IgD-negative memory B cell (primary cell): ENCODE measurements at regions not wholly inside any gene's neighbourhood (a gene's known extent, or its start where the extent isn't known, plus 50 kb on each side); places are given as distances from the start of the nearest gene placed in this dataset.

Experiments used
- H3K27ac Mint-ChIP-seq, 3 donors: one replicate each; pipeline ENCODE4 v1.8.0; 2020 to 2022; ENCODE audit warnings: mild to moderate bottlenecking in 3 of 3, mixed read lengths in 3 of 3, moderate library complexity in 1 of 3
- H3K27me3 Mint-ChIP-seq: one replicate; pipeline ENCODE4 v1.8.0; 2021; ENCODE audit warnings: mixed read lengths
- H3K36me3 Mint-ChIP-seq: one replicate; pipeline ENCODE4 v1.8.0; 2020; ENCODE audit warnings: mild to moderate bottlenecking, mixed read lengths
- H3K4me1 Mint-ChIP-seq, 3 donors: one replicate each; pipeline ENCODE4 v1.8.0; 2020 to 2022; ENCODE audit warnings: mixed read lengths in 3 of 3, mild to moderate bottlenecking in 1 of 3
- H3K4me3 Mint-ChIP-seq, 4 donors: one replicate each; pipeline ENCODE4 v1.8.0; 2020 to 2022; ENCODE audit warnings: mild to moderate bottlenecking in 4 of 4, mixed read lengths in 4 of 4, moderate library complexity in 3 of 4
- H3K9me3 Mint-ChIP-seq, 3 donors: one replicate each; pipeline ENCODE4 v1.8.0; 2020 to 2021; ENCODE audit warnings: mixed read lengths in 3 of 3, mild to moderate bottlenecking in 1 of 3

DNA sequence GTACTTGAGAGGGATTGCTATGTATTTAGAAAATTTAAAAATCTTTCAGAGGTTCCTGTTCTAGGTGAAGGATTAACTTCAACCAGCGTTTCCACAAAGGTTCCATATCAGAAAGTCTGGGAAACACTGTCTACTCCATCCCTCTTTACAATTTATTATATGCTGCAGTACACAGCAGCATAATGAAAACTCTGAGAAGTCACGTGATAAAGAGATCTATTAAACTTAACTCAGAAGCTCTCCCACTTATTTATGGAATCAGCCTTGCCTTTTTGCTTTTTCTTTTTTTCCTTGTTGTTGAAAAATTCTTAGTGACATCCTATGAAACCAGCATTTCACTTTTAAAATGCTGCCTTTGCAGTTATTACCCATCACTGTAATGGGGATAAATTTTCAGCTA is 186.2 kb downstream of the ACER2 start:
- H3K27me3 Mint-ChIP-seq, result peaks cover 10% of the 10 kb centered on the region
- H3K9me3 Mint-ChIP-seq, result peaks cover 0 to 4% (median 4%) of the 10 kb centered on the region in 3 donors
- H3K27ac Mint-ChIP-seq, result no peak overlapping the region
- no peaks in the 10 kb centered on the region for H3K4me1 Mint-ChIP-seq
- no peak overlapping the region for H3K4me3 Mint-ChIP-seq
- no peaks in the 10 kb centered on the region for H3K36me3 Mint-ChIP-seq

DNA sequence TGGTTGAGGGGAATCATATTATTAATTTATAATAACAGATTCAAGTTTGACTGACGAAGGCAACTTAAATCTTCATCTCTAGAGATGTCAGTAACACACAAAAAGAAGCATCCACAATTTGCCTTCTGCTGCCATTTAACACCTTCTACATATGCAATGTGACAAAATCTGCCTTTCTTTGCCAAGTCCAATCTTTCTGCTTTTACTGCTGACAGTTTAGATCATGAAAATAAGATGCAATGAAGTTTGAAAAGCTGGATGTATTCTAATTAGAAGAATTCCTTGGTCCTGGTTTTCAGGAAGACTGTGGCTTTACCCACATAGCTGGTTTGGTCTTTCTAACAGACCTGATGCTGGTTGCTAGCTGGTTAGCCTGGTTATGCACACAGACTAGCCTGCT is 178.9 kb downstream of the ACER2 start:
- no peak overlapping the region for H3K4me3 Mint-ChIP-seq
- H3K27ac Mint-ChIP-seq, result no peak overlapping the region
- peaks cover 0 to 9% (median 0%) of the 10 kb centered on the region in 3 donors for H3K9me3 Mint-ChIP-seq
- H3K4me1 Mint-ChIP-seq, result no peaks in the 10 kb centered on the region
- no peaks in the 10 kb centered on the region for H3K36me3 Mint-ChIP-seq
- H3K27me3 Mint-ChIP-seq, result peaks cover 3% of the 10 kb centered on the region

- H3K27ac Mint-ChIP-seq, result no peak overlapping the region
Measured at GRCh38 chr9:19583890-19584289, 175.1 kb downstream of the ACER2 start.

DNA sequence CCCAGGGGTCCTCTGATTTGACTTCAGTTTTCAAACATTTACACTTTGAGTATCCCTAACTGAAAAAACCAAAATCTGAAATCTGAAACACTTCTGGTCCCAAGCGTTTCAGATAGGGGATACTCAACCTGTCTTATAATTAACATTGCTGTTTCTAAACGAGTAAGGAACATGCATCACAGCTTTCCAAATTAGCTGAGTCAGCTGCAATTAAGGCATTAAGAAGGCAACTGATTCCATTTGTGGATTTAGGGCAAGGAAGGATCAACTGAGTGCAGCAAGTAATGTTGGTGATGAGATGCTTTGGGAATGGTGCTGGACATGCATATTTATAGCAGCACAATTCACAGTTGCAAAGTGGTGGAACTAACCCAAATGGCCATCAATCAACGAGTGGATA is 168.6 kb downstream of the ACER2 start:
- Mint-ChIP-seq H3K9me3 (peaks cover 0 to 2% (median 2%) of the 10 kb centered on the region in 3 donors), H3K4me1 (no peaks in the 10 kb centered on the region), H3K4me3 (no peak overlapping the region), H3K27ac (no peak overlapping the region), H3K36me3 (no peaks in the 10 kb centered on the region), H3K27me3 (no peaks in the 10 kb centered on the region)

More at GRCh38 chr9:19583890-19584289, 175.1 kb downstream of the ACER2 start:
- H3K36me3 Mint-ChIP-seq, result no peaks in the 10 kb centered on the region
- no peaks in the 10 kb centered on the region for H3K4me1 Mint-ChIP-seq
- no peak overlapping the region for H3K4me3 Mint-ChIP-seq
- H3K9me3 Mint-ChIP-seq, result peaks cover 0 to 5% (median 0%) of the 10 kb centered on the region in 3 donors
- H3K27me3 Mint-ChIP-seq, result no peaks in the 10 kb centered on the region

DNA sequence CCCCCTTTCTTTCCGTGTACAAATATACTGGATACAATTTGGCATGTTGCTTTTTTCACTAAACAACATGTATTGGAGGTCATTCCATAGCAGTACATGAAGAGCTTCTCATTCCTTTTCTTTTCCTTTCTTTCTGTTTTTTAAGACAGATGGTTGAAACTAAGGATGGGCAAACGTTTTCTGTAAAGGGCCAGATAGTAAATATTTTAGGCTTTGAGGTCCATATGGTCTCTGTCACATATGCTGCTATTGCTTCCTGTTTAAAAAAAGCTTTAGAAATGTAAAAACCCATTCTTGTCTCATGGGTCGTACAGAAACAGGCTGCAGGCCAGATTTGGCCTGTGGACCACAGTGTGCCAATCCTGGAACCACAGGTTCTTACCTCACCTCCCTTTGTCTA is 160.1 kb downstream of the ACER2 start:
- Mint-ChIP-seq H3K27ac (no peak overlapping the region), H3K4me1 (no peaks in the 10 kb centered on the region), H3K4me3 (no peak overlapping the region), H3K27me3 (no peaks in the 10 kb centered on the region), H3K9me3 (peaks cover 0 to 4% (median 4%) of the 10 kb centered on the region in 3 donors), H3K36me3 (no peaks in the 10 kb centered on the region)

GRCh38 chr9:19564396-19565061 is 155.7 kb downstream of the ACER2 start:
- Mint-ChIP-seq H3K27ac (no peak overlapping the region), H3K36me3 (no peaks in the 10 kb centered on the region), H3K4me1 (no peaks in the 10 kb centered on the region), H3K27me3 (no peaks in the 10 kb centered on the region), H3K9me3 (peaks cover 0 to 4% (median 0%) of the 10 kb centered on the region in 3 donors), H3K4me3 (no peak overlapping the region)

DNA sequence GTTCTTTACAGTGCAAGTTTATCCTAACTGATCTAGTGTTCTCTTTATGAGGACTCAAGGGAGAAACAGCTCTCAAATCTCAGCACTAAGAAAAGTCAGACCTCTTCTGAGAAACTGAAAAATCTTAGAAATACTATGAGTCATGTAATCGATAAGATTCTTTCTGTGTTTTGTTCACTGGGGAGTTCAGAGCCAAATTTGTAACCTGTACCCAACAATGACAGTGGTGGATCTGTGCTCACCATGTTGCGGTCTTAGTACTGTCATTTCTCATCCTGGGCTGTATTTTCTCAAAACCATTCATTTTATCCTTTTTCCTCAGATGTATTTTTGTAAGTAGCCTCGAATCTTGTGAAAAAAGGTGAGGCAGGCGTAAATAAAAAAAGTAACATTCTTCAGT is 146.4 kb downstream of the ACER2 start:
- Mint-ChIP-seq H3K36me3 (peaks cover 3% of the 10 kb centered on the region), H3K27me3 (no peaks in the 10 kb centered on the region), H3K27ac (no peak overlapping the region), H3K4me3 (no peak overlapping the region), H3K4me1 (peaks cover 2 to 8% (median 3%) of the 10 kb centered on the region in 3 donors), H3K9me3 (peaks cover 4 to 12% (median 8%) of the 10 kb centered on the region in 3 donors)

GRCh38 chr9:19554529-19554928 is 145.7 kb downstream of the ACER2 start:
- Mint-ChIP-seq H3K27ac (no peak overlapping the region), H3K36me3 (peaks cover 3% of the 10 kb centered on the region), H3K4me1 (peaks cover 3 to 8% (median 5%) of the 10 kb centered on the region in 3 donors), H3K27me3 (no peaks in the 10 kb centered on the region), H3K4me3 (no peak overlapping the region), H3K9me3 (peaks cover 4 to 12% (median 8%) of the 10 kb centered on the region in 3 donors)

DNA sequence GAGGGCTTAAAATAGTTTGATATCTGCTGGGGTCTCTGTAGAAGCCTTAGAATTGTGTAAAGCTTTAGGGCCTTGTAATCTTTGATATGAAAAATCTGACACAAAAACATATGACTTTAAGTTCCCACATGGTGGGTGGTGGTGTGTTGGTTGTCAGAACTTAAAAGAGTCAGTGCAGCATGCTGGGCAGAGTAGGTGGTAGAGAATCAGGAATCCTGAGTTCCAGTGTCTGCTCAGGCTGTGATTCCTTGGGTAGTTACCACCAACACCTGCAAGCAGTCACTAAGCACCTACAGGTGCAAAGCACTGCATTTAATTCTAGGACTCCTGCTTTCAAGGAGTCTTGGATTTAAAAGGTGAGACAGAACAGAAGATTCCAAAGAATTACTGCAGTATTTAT is 144.6 kb downstream of the ACER2 start:
- H3K4me1 Mint-ChIP-seq, result peaks cover 3 to 8% (median 5%) of the 10 kb centered on the region in 3 donors
- no peak overlapping the region for H3K27ac Mint-ChIP-seq
- peaks cover 4 to 10% (median 7%) of the 10 kb centered on the region in 3 donors for H3K9me3 Mint-ChIP-seq
- no peaks in the 10 kb centered on the region for H3K27me3 Mint-ChIP-seq
- no peak overlapping the region for H3K4me3 Mint-ChIP-seq
- no peaks in the 10 kb centered on the region for H3K36me3 Mint-ChIP-seq

DNA sequence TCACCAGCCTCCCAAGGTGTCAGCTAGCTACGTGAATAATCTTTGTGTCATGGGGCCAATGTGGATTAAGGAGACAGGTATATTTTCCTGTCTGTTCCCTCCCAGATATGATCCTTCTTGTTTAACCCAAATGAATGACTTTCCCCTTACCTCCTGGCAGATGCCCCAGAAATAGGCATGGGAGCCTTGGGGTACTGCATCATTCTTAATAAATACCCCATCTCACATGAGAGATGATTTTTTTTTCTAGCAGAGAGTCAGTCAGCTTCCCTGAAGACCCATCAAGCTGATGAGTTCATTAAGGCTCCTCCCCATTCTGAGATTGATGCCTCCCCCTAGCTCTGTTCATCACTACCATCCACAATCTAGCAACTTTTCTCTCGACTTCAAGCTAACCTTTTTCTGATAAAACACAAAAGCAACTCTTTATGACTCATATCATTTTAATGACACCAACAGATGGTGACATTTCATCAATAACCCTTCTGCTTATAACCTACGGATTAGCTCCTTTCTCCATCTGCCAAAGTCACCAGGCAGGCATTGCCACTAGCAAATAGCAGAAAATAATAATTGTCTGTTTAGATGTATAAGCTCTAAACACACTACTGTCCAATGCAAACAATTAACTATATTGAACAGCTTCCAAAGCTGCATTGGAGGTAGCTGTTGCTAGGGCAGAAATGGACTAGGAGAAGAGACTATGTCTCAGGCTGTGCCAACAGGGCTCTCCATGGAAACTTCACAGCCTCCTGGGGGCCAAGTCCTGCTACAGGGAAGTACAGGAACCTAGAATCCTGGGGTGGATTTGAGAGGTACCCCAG is 143.7 kb downstream of the ACER2 start:
- no peak overlapping the region for H3K27ac Mint-ChIP-seq
- H3K9me3 Mint-ChIP-seq, result peaks cover 4 to 9% (median 6%) of the 10 kb centered on the region in 3 donors
- no peaks in the 10 kb centered on the region for H3K27me3 Mint-ChIP-seq
- H3K4me3 Mint-ChIP-seq, result no peak overlapping the region
- no peaks in the 10 kb centered on the region for H3K36me3 Mint-ChIP-seq
- H3K4me1 Mint-ChIP-seq, result peaks cover 3 to 8% (median 5%) of the 10 kb centered on the region in 3 donors

- peak overlapping the region in 1 of 3 donors; percentile 36 for H3K27ac Mint-ChIP-seq
- peaks cover 3 to 8% (median 5%) of the 10 kb centered on the region in 3 donors for H3K4me1 Mint-ChIP-seq
- no peak overlapping the region for H3K4me3 Mint-ChIP-seq
Measured at GRCh38 chr9:19551124-19551929, 142.5 kb downstream of the ACER2 start.

DNA sequence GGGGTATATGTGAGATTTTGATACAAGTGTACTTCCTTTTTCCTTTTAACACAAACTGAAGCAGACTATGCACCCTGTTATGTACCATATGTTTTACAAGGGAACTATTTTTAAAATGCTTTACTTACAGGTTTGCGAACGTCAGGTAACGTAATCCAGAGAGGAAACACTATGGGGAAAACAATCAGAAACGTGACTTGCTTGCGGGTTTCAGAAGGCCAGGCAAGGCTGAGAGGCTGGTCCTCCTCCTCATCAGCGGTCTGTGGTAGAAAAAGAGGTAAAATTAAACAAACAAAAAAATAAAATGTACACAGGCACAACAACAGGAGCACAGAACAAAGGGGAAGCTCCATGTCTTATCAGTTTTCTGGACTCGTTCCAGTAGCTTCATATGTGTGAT is 141.2 kb downstream of the ACER2 start:
- Mint-ChIP-seq H3K9me3 (peaks cover 1 to 3% (median 3%) of the 10 kb centered on the region in 3 donors), H3K4me1 (peaks cover 3 to 8% (median 5%) of the 10 kb centered on the region in 3 donors), H3K4me3 (no peak overlapping the region), H3K27ac (no peak overlapping the region), H3K36me3 (peaks cover 3% of the 10 kb centered on the region), H3K27me3 (peaks cover 1% of the 10 kb centered on the region)

More at GRCh38 chr9:19551124-19551929, 142.5 kb downstream of the ACER2 start:
- Mint-ChIP-seq H3K27me3 (no peaks in the 10 kb centered on the region), H3K9me3 (peaks cover 0 to 2% (median 2%) of the 10 kb centered on the region in 3 donors), H3K36me3 (no peaks in the 10 kb centered on the region)

- Mint-ChIP-seq H3K36me3 (no peaks in the 10 kb centered on the region), H3K4me3 (no peak overlapping the region), H3K27me3 (no peaks in the 10 kb centered on the region), H3K4me1 (no peaks in the 10 kb centered on the region), H3K27ac (no peak overlapping the region), H3K9me3 (peaks cover 0 to 10% (median 6%) of the 10 kb centered on the region in 3 donors)
Measured at GRCh38 chr9:19533373-19533772, 124.6 kb downstream of the ACER2 start.

DNA sequence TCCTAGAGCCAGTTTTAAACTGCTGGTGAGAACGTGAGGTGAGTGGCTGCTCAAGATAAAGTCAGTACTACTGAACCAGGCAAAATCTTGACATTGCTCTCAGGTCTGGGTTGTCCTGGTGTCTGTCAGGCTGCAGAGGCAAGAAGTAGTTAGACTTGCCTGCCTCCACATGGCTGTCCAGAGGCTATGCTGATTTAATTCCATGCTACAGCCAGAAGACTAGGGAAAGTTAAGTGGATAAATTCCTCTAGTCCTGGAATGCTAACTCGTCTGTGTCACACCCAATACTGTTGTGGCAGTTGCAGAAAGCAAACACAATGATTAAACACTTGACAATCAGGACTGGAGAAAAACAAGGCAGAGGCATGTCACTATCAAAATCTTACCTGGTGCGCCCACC is 118.9 kb downstream of the ACER2 start:
- Mint-ChIP-seq H3K9me3 (peaks cover 0 to 3% (median 0%) of the 10 kb centered on the region in 3 donors), H3K4me3 (no peak overlapping the region), H3K27ac (no peak overlapping the region), H3K27me3 (no peaks in the 10 kb centered on the region), H3K36me3 (no peaks in the 10 kb centered on the region), H3K4me1 (no peaks in the 10 kb centered on the region)

DNA sequence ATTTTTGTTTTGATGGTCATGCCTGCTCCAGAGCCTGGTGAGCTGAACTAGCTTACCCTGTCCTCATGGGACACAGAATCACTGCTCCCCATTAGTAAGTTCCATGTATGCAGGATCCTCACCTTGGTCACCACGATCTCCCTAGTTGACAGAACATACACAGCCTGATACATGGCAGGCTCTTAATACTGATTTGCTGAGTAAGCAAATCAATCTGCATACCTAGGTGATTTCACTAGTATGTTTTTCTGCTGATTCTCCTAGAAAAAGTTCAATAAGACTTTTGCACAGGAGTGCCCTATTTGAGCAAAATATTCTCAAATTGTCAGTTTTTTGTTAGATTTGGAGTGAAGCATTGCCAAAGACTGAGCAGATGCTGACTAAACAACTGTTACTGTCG is 113.7 kb downstream of the ACER2 start:
- H3K36me3 Mint-ChIP-seq, result no peaks in the 10 kb centered on the region
- H3K27me3 Mint-ChIP-seq, result no peaks in the 10 kb centered on the region
- H3K9me3 Mint-ChIP-seq, result no peaks in the 10 kb centered on the region
- H3K4me1 Mint-ChIP-seq, result no peaks in the 10 kb centered on the region
- no peak overlapping the region for H3K27ac Mint-ChIP-seq
- no peak overlapping the region for H3K4me3 Mint-ChIP-seq
